HG03135 (cell line): ENCODE measurements at regions not wholly inside any gene's neighbourhood (a gene's known extent, or its start where the extent isn't known, plus 50 kb on each side); places are given as distances from the start of the nearest gene placed in this dataset.

Experiments used
- ATAC-seq: cut with Tn5 transposase; IDR thresholded peaks from one replicate; pipeline ENCODE4 v1.9.1; 2021; ENCODE audit warnings: mild to moderate bottlenecking, moderate library complexity; ENCODE audit not compliant: unreplicated experiment

GRCh38 chr10:78970261-78970660, 98.5 kb upstream of the ZMIZ1 start:
- ATAC-seq: no peak

GRCh38 chr10:78971094-78971682, 97.6 kb upstream of the ZMIZ1 start:
- ATAC-seq: no peak

- no peak for ATAC-seq
Observed at GRCh38 chr10:78972160-78972946, 96.4 kb upstream of the ZMIZ1 start.

GRCh38 chr10:78972947-78973900, 95.5 kb upstream of the ZMIZ1 start:
- peak; percentile 89 for ATAC-seq

- peak; percentile 35 for ATAC-seq
Observed at GRCh38 chr10:78973901-78974616, 94.7 kb upstream of the ZMIZ1 start.

- no peak for ATAC-seq
Observed at GRCh38 chr10:78974617-78975317, 94.0 kb upstream of the ZMIZ1 start.

GRCh38 chr10:78975926-78976325, 92.8 kb upstream of the ZMIZ1 start:
- ATAC-seq: no peak

GRCh38 chr10:78976825-78977755, 91.7 kb upstream of the ZMIZ1 start:
- ATAC-seq: no peak

GRCh38 chr10:78979938-78980337, 88.8 kb upstream of the ZMIZ1 start:
- ATAC-seq: no peak

GRCh38 chr10:78980354-78980753, 88.4 kb upstream of the ZMIZ1 start:
- no peak for ATAC-seq

GRCh38 chr10:78980815-78981214, 88.0 kb upstream of the ZMIZ1 start:
- no peak for ATAC-seq

GRCh38 chr10:78981257-78981969, 87.4 kb upstream of the ZMIZ1 start:
- ATAC-seq: peak; percentile 65

GRCh38 chr10:78981970-78982281, 86.8 kb upstream of the ZMIZ1 start:
- no peak for ATAC-seq

- ATAC-seq: no peak
Observed at GRCh38 chr10:78982726-78983125, 86.0 kb upstream of the ZMIZ1 start.

- no peak for ATAC-seq
Observed at GRCh38 chr10:78983608-78984007, 85.2 kb upstream of the ZMIZ1 start.

GRCh38 chr10:78985973-78986818, 82.6 kb upstream of the ZMIZ1 start:
- no peak for ATAC-seq

- peak; percentile 71 for ATAC-seq
Observed at GRCh38 chr10:78991187-78991586, 77.6 kb upstream of the ZMIZ1 start.

GRCh38 chr10:78992333-78992732, 76.4 kb upstream of the ZMIZ1 start:
- no peak for ATAC-seq
